DOHH2 (cell line): ENCODE measurements at regions not wholly inside any gene's neighbourhood (a gene's known extent, or its start where the extent isn't known, plus 50 kb on each side); places are given as distances from the start of the nearest gene placed in this dataset.

Experiments
- CTCF ChIP-seq: fragments of 200-600 bp; sonication (generic); IDR thresholded peaks from one replicate; pipeline ENCODE4 v1.5.1; 2014; ENCODE audit warnings: antibody characterized with exemption, mild to moderate bottlenecking, low read depth, low read length; ENCODE audit not compliant: poor library complexity, severe bottlenecking
- EZH2phosphoT487 ChIP-seq: fragments of 200-600 bp; sonication (generic); IDR thresholded peaks from 2 replicates; pipeline ENCODE4 v1.6.1; 2017; ENCODE audit warnings: borderline replicate concordance, mild to moderate bottlenecking, antibody characterized with exemption, low read length, moderate library complexity, mixed read lengths

GRCh38 chr21:22955559-22955958 lies 1957.3 kb downstream of the NCAM2 start:
- no peak for TF ChIP-seq CTCF
- TF ChIP-seq EZH2phosphoT487: no peak
